ENCODE measurements at regions not wholly inside any gene's neighbourhood (a gene's known extent, or its start where the extent isn't known, plus 50 kb on each side); places are given as distances from the start of the nearest gene placed in this dataset.

DNA sequence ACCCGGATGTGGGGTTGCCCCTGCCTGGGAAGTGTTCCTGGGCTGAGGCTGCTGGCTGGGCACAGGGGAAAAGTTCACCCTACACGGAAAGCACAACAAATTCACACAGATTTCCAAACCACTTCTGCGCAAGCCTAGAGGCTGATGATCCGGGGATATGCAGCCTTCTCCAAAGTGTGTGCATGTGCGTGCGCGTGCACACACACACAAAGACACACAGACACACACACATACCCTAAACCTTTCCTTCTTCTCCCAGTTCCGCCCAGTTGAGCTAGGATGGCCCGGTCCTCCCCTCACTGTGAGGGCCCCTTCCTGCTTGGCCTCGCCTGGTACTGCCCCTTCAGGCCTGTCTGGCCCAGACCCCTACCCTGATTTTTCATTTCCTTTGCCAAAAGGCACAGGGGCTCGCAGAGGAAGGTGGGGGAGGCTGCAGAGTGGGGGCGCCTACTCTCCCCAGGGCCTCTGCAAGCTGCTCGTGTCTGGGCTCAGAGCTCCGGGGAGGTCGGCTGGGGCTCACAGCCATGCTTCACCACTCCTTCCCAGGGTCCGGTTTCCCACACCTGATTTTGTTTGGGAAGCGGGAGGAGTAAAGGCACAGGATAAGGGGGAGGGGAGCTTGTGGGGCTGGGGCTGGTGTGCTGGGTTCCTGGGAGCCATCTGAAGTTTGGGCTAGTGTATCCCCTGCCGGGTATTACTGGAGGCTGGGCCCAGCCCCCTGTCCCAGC is 144.7 kb downstream of the ENGASE start:
- no peak for DNase-seq
- peaks cover 20% of the 10 kb centered on the region for H3K27me3 Mint-ChIP-seq
- intact Hi-C loops (cut with micrococcal nuclease): no loop called here
- no peaks in the 10 kb centered on the region for H3K36me3 Mint-ChIP-seq (ENCODE audit: low read depth)
- H3K4me3 Mint-ChIP-seq: no peak overlapping the region
- H3K4me1 Mint-ChIP-seq: peaks cover 4% of the 10 kb centered on the region
- H3K9me3 Mint-ChIP-seq: no peaks in the 10 kb centered on the region
- H3K27ac Mint-ChIP-seq: no peak overlapping the region

DNA sequence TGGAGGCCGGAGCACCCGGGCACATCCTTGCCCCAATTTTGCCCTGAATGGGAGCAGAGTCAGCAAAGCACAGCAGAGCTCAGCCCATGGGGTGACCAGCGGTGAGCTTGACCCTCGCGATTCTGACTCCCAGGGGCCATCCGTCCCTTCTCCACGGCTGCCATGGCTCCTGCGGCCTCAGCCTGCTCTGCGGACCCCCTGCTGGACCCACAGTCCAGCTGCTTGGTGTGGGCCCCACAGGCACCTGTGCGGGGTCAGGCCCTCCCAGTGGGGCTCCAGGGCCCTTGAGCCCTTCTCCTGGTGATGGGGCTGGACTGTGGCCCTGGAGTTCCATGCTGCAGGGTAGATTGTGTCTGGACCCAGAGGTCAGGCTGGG is 144.2 kb downstream of the ENGASE start:
- H3K36me3 Mint-ChIP-seq (ENCODE audit: low read depth): no peaks in the 10 kb centered on the region
- DNase-seq: no peak
- H3K4me1 Mint-ChIP-seq: peaks cover 4% of the 10 kb centered on the region
- H3K27ac Mint-ChIP-seq: no peak overlapping the region
- intact Hi-C loops (cut with micrococcal nuclease): no loop called here
- no peaks in the 10 kb centered on the region for H3K9me3 Mint-ChIP-seq
- no peak overlapping the region for H3K4me3 Mint-ChIP-seq
- peaks cover 20% of the 10 kb centered on the region for H3K27me3 Mint-ChIP-seq

DNA sequence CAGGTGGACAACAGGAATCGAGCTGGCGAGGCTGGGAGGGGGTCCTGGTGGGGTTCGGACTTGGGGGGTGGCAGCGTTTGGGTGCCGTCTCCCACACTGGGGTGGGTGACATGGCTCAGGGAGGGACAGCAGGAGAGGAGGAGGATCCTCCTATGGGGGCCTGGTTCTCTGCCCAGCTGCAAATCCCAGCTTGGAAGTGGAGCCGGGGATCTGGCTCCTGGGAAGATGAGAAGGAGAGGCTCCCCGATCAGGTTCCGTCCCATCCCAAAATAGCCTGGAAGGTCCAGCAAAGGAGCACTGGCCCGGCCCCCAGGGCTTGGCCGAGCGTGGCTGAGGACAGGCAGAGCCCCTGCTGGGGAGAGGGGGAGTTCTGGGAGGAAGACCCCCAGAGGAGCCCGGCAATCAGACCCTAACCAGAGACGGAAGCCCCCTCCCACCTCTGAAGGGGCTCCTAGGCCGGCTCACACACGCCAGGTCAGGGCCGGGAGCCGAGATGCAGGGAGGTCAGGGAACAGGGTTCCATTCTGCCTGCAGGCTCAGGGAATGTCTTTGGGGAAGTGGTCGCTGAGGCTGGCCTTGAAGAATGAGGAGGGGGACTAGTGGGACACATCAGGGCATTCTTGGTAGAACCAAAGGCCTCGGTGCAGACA is 143.7 kb downstream of the ENGASE start:
- peaks cover 17% of the 10 kb centered on the region for H3K27me3 Mint-ChIP-seq
- no peak overlapping the region for H3K4me3 Mint-ChIP-seq
- H3K9me3 Mint-ChIP-seq: no peaks in the 10 kb centered on the region
- H3K27ac Mint-ChIP-seq: no peak overlapping the region
- no peaks in the 10 kb centered on the region for H3K36me3 Mint-ChIP-seq (ENCODE audit: low read depth)
- intact Hi-C loops (cut with micrococcal nuclease): no loop called here
- H3K4me1 Mint-ChIP-seq: peaks cover 4% of the 10 kb centered on the region
- DNase-seq: no peak

GRCh38 chr17:79217473-79218135 is 143.0 kb downstream of the ENGASE start:
- Mint-ChIP-seq H3K36me3 (ENCODE audit: low read depth) (no peaks in the 10 kb centered on the region), H3K9me3 (no peaks in the 10 kb centered on the region), H3K27me3 (peaks cover 16% of the 10 kb centered on the region), H3K4me1 (peaks cover 4% of the 10 kb centered on the region), H3K27ac (no peak overlapping the region), H3K4me3 (no peak overlapping the region)
- DNase-seq: no peak
- intact Hi-C loops (cut with micrococcal nuclease): no loop called here

DNA sequence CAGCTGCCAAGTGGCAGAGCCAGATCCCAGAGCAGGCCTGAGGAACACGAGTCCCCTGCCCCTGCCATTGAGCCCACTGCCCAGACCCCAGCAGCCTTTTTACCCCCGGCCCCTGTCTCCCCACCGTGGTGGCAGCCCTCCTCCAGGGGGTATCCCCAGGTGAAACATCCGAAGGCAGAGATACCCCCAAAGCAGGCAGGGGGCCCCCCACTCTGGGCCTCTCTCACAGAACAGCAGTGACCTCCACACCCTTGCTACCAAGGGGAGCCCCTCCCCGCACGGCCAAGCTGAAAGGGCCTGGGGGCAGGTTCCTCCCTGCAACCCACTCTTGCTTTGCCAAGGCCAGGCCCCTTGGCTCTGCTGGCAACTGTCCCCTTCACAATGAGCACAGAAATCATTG is 142.2 kb downstream of the ENGASE start:
- Mint-ChIP-seq H3K9me3 (no peaks in the 10 kb centered on the region), H3K4me1 (peaks cover 4% of the 10 kb centered on the region), H3K27me3 (peaks cover 18% of the 10 kb centered on the region), H3K27ac (no peak overlapping the region), H3K36me3 (ENCODE audit: low read depth) (no peaks in the 10 kb centered on the region), H3K4me3 (no peak overlapping the region)
- no peak for DNase-seq
- intact Hi-C loops (cut with micrococcal nuclease): no loop called here

- peaks cover 4% of the 10 kb centered on the region for H3K4me1 Mint-ChIP-seq
- no peaks in the 10 kb centered on the region for H3K36me3 Mint-ChIP-seq (ENCODE audit: low read depth)
- no peak for DNase-seq
- peaks cover 17% of the 10 kb centered on the region for H3K27me3 Mint-ChIP-seq
- H3K9me3 Mint-ChIP-seq: no peaks in the 10 kb centered on the region
- H3K27ac Mint-ChIP-seq: no peak overlapping the region
- intact Hi-C loops (cut with micrococcal nuclease): no loop called here
- no peak overlapping the region for H3K4me3 Mint-ChIP-seq
Observed at GRCh38 chr17:79216391-79216790, 141.8 kb downstream of the ENGASE start.

GRCh38 chr17:79215631-79216030 is 141.0 kb downstream of the ENGASE start:
- no peak overlapping the region for H3K4me3 Mint-ChIP-seq

DNA sequence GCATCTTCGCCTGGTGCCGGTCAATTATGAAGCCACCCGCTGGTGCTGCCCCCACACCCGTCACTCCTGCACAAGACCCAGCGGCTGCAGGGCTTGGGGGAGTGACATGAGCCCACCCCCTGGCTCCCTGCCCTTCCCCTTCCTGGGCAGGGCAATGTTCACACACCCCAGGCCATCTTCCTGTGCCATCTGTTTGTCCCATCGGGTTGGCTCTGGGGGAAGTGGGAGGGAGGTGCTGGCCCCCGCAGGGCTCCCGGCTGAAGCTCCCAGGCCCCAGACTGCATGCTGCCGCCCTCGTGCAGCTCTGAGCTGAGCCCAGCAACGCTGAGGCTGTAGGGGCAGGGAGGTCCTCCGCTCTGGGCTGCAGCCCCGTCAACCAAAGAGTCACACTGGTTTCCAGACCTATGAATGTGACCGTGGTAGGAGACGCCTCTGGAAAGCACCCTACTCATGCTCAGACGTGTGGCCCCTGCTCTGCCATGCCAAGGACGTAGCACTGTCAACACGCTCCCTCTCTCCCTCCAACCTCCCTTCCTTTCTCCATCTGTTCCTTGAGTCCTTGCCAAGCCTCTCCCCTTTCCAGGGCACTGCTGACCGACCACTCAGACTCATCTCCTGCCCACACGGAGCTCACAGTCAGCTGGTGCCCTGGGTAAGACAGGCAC is 140.4 kb downstream of the ENGASE start:
- Mint-ChIP-seq H3K27me3 (peaks cover 11% of the 10 kb centered on the region), H3K4me3 (no peak overlapping the region)
- intact Hi-C loops (cut with micrococcal nuclease): no loop called here

More at GRCh38 chr17:79215631-79216030, 141.0 kb downstream of the ENGASE start:
- Mint-ChIP-seq H3K9me3 (no peaks in the 10 kb centered on the region), H3K27me3 (peaks cover 16% of the 10 kb centered on the region), H3K36me3 (ENCODE audit: low read depth) (no peaks in the 10 kb centered on the region), H3K4me1 (peaks cover 4% of the 10 kb centered on the region), H3K27ac (no peak overlapping the region)
- intact Hi-C loops (cut with micrococcal nuclease): no loop called here
- DNase-seq: no peak

DNA sequence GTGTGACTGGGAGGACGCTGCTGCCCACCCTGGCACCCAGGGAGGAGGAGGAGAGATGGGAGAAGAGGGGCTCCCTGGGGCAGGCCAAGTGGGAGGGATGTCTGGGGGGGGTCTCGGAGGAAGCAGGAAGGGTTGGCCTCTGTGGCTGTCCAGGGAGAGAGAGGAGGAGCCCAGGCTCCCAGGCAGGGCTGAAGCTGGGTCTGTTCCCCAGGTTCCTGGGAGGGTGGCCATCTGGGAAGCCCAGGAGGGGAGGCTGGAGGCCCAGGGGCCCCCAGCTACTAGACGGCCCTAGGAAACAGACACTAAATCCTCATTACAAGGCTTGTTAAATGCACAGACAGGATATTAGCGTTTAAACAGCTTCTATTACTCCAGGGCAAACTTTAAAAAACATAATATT is 139.8 kb downstream of the ENGASE start:
- Mint-ChIP-seq H3K36me3 (ENCODE audit: low read depth) (no peaks in the 10 kb centered on the region), H3K27me3 (peaks cover 10% of the 10 kb centered on the region)

More for the DNA sequence above, 140.4 kb downstream of the ENGASE start:
- H3K4me1 Mint-ChIP-seq: no peaks in the 10 kb centered on the region
- no peaks in the 10 kb centered on the region for H3K9me3 Mint-ChIP-seq
- DNase-seq: no peak
- no peaks in the 10 kb centered on the region for H3K36me3 Mint-ChIP-seq (ENCODE audit: low read depth)
- no peak overlapping the region for H3K27ac Mint-ChIP-seq

DNA sequence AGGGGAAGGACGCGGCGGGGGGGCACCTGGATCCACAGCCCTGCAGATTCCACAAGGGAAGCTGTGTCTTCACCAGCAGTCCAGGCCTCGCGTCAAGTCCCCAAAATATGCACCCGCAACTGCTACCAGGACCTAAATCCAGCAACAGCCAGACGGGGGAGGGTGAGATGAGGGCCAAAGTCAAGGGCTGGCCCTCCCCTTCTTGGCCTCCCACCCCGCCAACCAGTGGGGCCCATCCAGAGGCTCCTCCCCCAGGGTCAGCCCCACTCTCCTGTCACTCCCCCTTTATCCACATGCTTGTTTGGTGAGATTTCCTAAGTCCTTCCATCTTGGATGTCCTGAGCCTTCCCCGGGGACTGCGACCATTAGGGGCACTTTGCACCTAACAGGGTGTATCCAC is 138.7 kb downstream of the ENGASE start:
- Mint-ChIP-seq H3K27ac (no peak overlapping the region), H3K9me3 (no peaks in the 10 kb centered on the region), H3K4me1 (no peaks in the 10 kb centered on the region), H3K36me3 (ENCODE audit: low read depth) (no peaks in the 10 kb centered on the region), H3K27me3 (peaks cover 5% of the 10 kb centered on the region), H3K4me3 (no peak overlapping the region)
- intact Hi-C loops (cut with micrococcal nuclease): no loop called here
- no peak for DNase-seq

More for the DNA sequence above, 139.8 kb downstream of the ENGASE start:
- Mint-ChIP-seq H3K27ac (no peak overlapping the region), H3K9me3 (no peaks in the 10 kb centered on the region), H3K4me1 (no peaks in the 10 kb centered on the region), H3K4me3 (no peak overlapping the region)
- intact Hi-C loops (cut with micrococcal nuclease): no loop called here
- no peak for DNase-seq

DNA sequence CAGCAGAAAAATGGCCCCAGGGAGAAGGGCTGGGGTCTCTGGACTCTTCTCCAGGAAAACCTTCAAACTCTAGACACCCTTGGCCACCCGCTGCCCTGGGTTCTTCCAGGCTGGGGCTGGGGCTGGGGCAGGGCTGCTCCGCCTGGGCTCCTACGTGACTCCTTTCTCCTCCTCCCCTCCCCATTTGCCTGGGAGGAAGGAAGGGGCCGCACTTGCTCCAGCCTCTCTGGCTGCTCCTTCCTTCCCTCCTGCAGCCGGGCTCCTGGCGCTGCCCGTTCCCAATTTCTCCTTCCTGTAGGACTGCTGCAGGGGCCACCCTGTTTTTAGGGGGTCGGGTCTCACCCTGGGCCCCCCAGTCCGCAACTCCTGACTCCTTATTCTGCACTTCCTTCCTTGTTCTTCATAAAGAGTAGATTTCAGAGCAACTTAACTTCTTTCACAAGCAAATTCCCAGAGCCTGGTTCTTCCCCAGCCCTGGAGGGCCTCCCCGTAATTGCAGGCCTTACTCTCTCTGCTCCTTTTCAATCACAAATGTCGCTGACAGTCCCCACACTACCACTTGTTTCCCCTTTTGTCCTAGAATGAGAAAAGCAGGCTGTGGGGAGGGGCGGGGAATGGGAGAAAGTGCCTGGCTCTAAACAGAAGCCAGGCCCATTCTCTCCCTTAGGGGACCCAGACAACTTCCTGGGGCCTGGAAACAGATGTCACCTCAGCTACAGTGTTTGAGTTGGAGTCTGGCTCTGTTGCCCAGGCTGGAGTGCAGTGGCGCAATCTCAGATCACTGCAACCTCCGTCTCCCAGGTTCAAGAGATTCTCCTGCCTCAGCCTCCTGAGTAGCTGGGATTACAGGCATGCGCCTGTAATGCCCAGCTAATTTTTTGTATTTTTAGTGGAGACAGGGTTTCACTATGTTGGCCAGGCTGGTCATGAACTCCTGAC is 137.8 kb downstream of the ENGASE start:
- Mint-ChIP-seq H3K36me3 (ENCODE audit: low read depth) (no peaks in the 10 kb centered on the region), H3K27me3 (peaks cover 5% of the 10 kb centered on the region), H3K9me3 (no peaks in the 10 kb centered on the region), H3K4me1 (no peaks in the 10 kb centered on the region), H3K4me3 (no peak overlapping the region), H3K27ac (no peak overlapping the region)
- DNase-seq: no peak
- intact Hi-C loops (cut with micrococcal nuclease): no loop called here

GRCh38 chr17:79211061-79211770 is 136.6 kb downstream of the ENGASE start:
- no peak overlapping the region for H3K27ac Mint-ChIP-seq
- H3K27me3 Mint-ChIP-seq: peaks cover 5% of the 10 kb centered on the region
- intact Hi-C loops (cut with micrococcal nuclease): no loop called here
- H3K9me3 Mint-ChIP-seq: no peaks in the 10 kb centered on the region
- H3K4me3 Mint-ChIP-seq: no peak overlapping the region
- no peaks in the 10 kb centered on the region for H3K36me3 Mint-ChIP-seq (ENCODE audit: low read depth)
- no peaks in the 10 kb centered on the region for H3K4me1 Mint-ChIP-seq
- no peak for DNase-seq

- Mint-ChIP-seq H3K36me3 (ENCODE audit: low read depth) (no peaks in the 10 kb centered on the region), H3K4me1 (no peaks in the 10 kb centered on the region), H3K9me3 (no peaks in the 10 kb centered on the region), H3K27me3 (peaks cover 5% of the 10 kb centered on the region), H3K27ac (no peak overlapping the region), H3K4me3 (no peak overlapping the region)
- intact Hi-C loops (cut with micrococcal nuclease): no loop called here
- DNase-seq: no peak
Observed at GRCh38 chr17:79210638-79211037, 136.0 kb downstream of the ENGASE start.
